Neural progenitor cell (in vitro differentiated cells): ENCODE measurements at regions not wholly inside any gene's neighbourhood (a gene's known extent, or its start where the extent isn't known, plus 50 kb on each side); places are given as distances from the start of the nearest gene placed in this dataset.

ENCODE experiments used
- CTCF ChIP-seq: fragments of 200-600 bp; sonication (generic); IDR thresholded peaks from 2 replicates; pipeline ENCODE4 v1.5.1; 2017; ENCODE audit warnings: antibody characterized with exemption, mild to moderate bottlenecking
- EZH2 ChIP-seq: fragments of 200-600 bp; sonication (generic); IDR thresholded peaks from 2 replicates; pipeline ENCODE4 v1.6.1; 2017; ENCODE audit warnings: antibody characterized with exemption, mild to moderate bottlenecking, moderate library complexity

GRCh38 chr4:27720010-27720766 is 859.5 kb downstream of the STIM2 start:
- TF ChIP-seq EZH2 (no peak), CTCF (no peak)
